ENCODE measurements at regions not wholly inside any gene's neighbourhood (a gene's known extent, or its start where the extent isn't known, plus 50 kb on each side); places are given as distances from the start of the nearest gene placed in this dataset.
A peak's percentile ranks its signal among the peaks of the same experiment; 100 is the strongest.

DNA sequence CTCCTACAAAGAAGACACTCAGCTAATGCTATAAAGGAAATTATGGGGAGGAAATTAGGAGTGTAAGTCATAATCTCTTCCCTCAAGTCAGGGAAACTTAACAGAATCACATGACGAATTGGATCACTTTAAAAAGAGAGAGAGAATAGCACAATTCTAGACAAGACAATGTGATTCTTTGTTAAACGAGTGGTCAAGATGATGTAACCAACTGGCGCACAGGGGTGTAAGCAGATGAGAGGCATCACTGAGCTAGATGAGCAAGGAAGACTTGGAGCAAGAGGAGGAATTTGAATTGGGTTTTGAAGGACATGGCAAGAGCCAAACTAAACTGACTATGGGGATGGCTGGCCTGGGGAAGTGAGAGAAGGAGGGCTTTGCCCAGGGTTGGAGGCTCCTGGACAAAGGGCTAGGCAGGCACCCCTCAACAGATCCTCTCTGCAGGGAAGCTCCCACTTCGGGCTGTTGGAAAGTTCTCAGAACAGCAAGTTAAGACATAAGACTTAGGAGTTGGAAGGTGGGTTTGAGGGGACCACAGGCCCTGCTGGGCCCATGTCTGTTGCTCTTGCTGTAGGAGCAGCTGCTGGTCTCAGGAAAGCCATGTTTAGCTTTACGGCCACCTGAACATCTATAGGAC is 123.9 kb upstream of the GRIK3 start:
- Mint-ChIP-seq H3K4me3 (no peak overlapping the region), H3K36me3 (no peaks in the 10 kb centered on the region), H3K4me1 (no peaks in the 10 kb centered on the region), H3K27me3 (peaks cover 5% of the 10 kb centered on the region), H3K27ac (no peak overlapping the region), H3K9me3 (peaks cover 2% of the 10 kb centered on the region)
- POLR2A ChIA-PET = interaction anchor here (0.6 kb wide), 1 partner anchor 406 kb away, joined by 4 read pairs; no protein-coding TSS in a partner anchor
- ATAC-seq (ENCODE audit: low read depth) (no peak), DNase-seq (no peak)

DNA sequence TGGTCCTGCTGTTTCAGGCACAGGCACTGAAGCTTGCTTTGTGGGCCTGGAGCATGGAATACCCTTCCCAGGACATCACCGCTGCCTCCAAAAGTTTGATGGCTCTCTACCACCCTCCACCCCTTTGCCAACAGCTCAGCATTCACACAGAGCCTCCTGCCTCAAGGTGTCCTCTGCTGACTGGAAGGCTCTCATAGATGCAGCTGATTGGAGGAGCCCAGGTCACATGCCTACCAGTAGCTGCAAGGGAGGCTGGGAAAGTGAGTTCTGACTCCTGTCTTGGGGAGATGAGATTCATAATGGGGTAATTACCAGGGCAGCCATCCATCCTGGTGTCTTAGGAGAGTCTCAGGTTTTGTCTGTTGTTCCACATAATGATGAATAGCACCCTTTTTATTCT is 124.8 kb upstream of the GRIK3 start:
- Mint-ChIP-seq H3K27ac (no peak overlapping the region), H3K36me3 (no peaks in the 10 kb centered on the region), H3K4me1 (no peaks in the 10 kb centered on the region), H3K9me3 (peaks cover 2% of the 10 kb centered on the region), H3K4me3 (no peak overlapping the region), H3K27me3 (peaks cover 7% of the 10 kb centered on the region)
- POLR2A ChIA-PET = no interaction called here
- ATAC-seq (ENCODE audit: low read depth) (no peak), DNase-seq (no peak)

DNA sequence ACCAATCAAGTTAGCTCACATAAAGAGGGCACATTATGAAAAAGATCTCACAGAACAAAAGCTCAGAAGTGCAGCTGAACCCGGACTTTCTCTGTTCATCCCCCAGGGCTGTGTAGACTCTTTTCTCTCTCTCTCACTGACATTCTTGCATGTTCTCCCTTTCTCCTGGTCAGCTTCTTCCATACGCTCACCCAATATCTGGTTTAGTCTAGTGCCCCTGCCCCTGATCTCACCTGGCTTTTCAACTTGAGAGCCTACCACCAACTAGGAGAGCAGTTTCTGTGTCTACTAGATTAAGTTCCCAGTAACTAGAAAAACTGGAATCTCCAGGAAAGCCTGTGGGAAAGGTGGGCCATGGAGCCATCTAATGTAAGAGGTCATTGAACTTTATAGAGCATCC is 126.9 kb upstream of the GRIK3 start:
- peaks cover 3% of the 10 kb centered on the region for H3K9me3 Mint-ChIP-seq
- ATAC-seq (ENCODE audit: low read depth) (no peak), DNase-seq (no peak)
- no peaks in the 10 kb centered on the region for H3K36me3 Mint-ChIP-seq
- peaks cover 8% of the 10 kb centered on the region for H3K27me3 Mint-ChIP-seq
- H3K4me3 Mint-ChIP-seq = no peak overlapping the region
- no peak overlapping the region for H3K27ac Mint-ChIP-seq
- H3K4me1 Mint-ChIP-seq = no peaks in the 10 kb centered on the region
- POLR2A ChIA-PET = no interaction called here

DNA sequence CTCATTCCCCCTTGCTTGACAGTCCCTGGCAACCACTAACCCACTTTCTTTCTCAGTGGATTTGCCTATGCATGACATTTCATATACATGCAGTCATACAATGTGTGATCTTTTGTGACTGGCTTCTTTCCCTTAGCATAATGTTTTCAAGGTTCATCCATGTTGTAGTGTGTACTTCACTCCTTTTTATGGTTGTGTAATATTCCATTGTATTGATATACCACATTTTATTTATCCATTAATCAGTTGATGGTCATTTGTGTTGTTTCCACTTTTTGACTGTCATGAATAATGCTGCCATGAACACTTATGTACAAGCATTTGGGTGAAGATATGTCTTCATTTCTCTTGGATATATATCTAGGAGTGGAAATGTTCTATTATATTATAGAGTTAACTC is 127.7 kb upstream of the GRIK3 start:
- Mint-ChIP-seq H3K4me3 (no peak overlapping the region), H3K4me1 (no peaks in the 10 kb centered on the region), H3K27ac (no peak overlapping the region), H3K9me3 (peaks cover 3% of the 10 kb centered on the region), H3K36me3 (no peaks in the 10 kb centered on the region), H3K27me3 (peaks cover 11% of the 10 kb centered on the region)
- POLR2A ChIA-PET = no interaction called here
- DNase-seq (no peak), ATAC-seq (ENCODE audit: low read depth) (no peak)

DNA sequence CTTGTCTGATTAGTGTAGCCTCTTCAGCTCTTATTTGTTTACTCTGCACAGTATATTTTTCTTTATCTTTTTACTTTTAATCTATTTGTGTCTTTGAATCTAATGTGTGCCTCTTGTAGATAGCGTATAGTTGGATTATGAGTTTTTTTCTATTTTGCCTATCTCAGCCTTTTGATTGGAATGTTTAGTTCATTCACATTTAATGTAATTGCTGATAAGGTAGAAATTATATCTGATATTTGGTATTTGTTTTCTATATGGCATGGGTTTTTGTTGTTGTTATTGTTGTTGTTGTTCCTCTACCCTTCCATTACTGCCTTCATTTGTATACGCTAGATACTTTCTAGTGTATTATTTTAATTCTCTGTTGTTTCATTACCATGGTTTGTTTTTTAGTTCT is 131.7 kb upstream of the GRIK3 start:
- no peak overlapping the region for H3K27ac Mint-ChIP-seq

DNA sequence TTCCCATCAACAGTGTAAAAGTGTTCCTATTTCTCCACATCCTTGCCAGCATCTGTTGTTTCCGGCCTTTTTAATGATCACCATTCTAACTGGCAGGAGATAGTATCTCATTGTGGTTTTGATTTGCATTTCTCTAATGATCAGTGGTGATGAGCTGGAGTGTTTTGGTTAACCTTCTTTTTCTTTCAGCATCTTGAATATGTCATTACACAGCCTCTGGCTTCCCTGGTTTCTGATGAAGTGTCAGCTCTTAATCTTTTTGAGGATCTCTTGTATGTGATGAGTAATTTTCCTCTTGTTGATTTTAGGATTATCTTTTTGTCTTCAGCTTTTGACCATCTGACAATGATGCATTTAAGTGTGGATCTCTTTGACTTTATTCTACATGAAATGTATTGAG is 133.2 kb upstream of the GRIK3 start:
- H3K4me3 Mint-ChIP-seq = no peak overlapping the region
- H3K27ac Mint-ChIP-seq = no peak overlapping the region
- ATAC-seq (ENCODE audit: low read depth) = no peak
- POLR2A ChIA-PET = no interaction called here
- H3K4me1 Mint-ChIP-seq = no peaks in the 10 kb centered on the region
- no peak for DNase-seq
- no peaks in the 10 kb centered on the region for H3K36me3 Mint-ChIP-seq
- H3K27me3 Mint-ChIP-seq = peaks cover 13% of the 10 kb centered on the region
- H3K9me3 Mint-ChIP-seq = peaks cover 2% of the 10 kb centered on the region

More for the DNA sequence above, 131.7 kb upstream of the GRIK3 start:
- Mint-ChIP-seq H3K4me3 (no peak overlapping the region), H3K4me1 (no peaks in the 10 kb centered on the region), H3K9me3 (peaks cover 2% of the 10 kb centered on the region), H3K36me3 (no peaks in the 10 kb centered on the region), H3K27me3 (peaks cover 12% of the 10 kb centered on the region)
- no peak for ATAC-seq (ENCODE audit: low read depth)
- POLR2A ChIA-PET = no interaction called here
- DNase-seq = no peak

DNA sequence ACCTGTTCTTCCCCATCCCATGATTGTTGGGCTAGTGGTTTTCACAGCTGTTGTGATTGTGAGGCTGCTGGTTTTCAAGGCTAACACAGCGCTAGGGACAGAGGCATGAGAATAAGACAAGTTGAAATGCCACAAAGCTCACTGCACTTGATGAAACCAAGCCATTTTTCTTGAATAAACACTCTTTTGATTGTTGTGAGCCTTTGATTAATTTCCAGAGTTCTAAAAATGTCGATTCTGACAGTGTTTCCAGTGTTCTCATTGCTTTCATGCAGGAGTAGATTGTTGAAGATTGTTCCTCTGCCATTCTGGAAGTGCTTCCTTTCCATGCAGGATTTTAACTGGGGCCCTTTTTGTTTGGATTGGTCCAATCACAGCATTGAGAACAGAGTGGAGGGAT is 134.9 kb upstream of the GRIK3 start:
- POLR2A ChIA-PET = no interaction called here

DNA sequence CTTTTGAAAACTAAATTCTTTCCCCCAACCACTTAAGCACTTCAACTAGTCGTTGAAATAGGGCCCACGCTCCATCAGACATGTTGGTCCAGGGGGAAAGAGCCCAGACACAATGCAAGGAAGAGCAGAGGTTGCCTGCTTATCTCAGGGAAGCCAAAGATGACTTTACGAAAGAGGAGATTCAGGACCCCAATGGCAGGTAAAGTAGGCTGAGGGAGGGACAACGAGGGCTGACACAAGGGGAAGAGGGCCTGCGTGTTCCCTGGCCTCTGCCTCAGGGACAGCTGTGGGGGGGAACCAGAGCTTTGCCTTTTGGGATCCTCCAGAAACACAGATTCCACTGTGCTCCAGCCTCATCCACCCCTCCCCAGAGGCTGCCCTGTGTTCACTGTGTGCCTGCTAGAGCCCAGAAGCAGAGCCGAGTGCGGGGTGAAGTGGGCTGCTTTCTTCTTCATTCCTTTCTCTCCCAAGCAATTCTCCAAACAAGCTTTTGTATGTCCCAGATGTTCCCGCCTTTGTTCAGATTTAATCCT is 135.5 kb upstream of the GRIK3 start:
- Mint-ChIP-seq H3K4me3 (no peak overlapping the region), H3K36me3 (no peaks in the 10 kb centered on the region), H3K9me3 (peaks cover 2% of the 10 kb centered on the region), H3K27me3 (peaks cover 14% of the 10 kb centered on the region), H3K27ac (no peak overlapping the region), H3K4me1 (no peaks in the 10 kb centered on the region)
- POLR2A ChIA-PET = no interaction called here
- ATAC-seq (ENCODE audit: low read depth) (no peak), DNase-seq (no peak)

More for the DNA sequence above, 134.9 kb upstream of the GRIK3 start:
- Mint-ChIP-seq H3K4me1 (no peaks in the 10 kb centered on the region), H3K4me3 (no peak overlapping the region), H3K27me3 (peaks cover 13% of the 10 kb centered on the region), H3K36me3 (no peaks in the 10 kb centered on the region), H3K27ac (no peak overlapping the region), H3K9me3 (peaks cover 2% of the 10 kb centered on the region)
- DNase-seq (no peak), ATAC-seq (ENCODE audit: low read depth) (no peak)

DNA sequence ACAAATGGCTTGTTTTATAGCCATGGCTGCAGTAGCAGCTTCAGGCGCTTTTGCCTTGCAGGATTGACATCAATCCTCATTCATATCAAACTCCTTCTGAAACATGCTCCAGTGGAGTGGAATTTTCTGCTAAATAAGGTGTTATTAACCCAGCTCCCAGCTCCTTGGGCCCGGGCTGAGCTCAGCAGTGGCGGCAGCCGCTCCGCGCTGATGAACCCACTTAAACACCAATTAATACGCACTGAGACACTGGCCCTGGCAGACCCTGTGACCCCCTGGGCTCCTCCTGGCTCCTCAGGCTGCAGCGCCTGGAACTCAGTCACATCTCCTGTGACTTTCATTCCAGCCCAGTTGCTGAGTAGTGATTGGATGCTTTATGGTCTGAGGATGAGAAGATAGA is 137.4 kb upstream of the GRIK3 start:
- Mint-ChIP-seq H3K9me3 (no peaks in the 10 kb centered on the region), H3K4me3 (no peak overlapping the region), H3K27ac (no peak overlapping the region), H3K27me3 (peaks cover 11% of the 10 kb centered on the region), H3K36me3 (no peaks in the 10 kb centered on the region), H3K4me1 (no peaks in the 10 kb centered on the region)
- ATAC-seq (ENCODE audit: low read depth) (no peak), DNase-seq (no peak)
- POLR2A ChIA-PET = no interaction called here

DNA sequence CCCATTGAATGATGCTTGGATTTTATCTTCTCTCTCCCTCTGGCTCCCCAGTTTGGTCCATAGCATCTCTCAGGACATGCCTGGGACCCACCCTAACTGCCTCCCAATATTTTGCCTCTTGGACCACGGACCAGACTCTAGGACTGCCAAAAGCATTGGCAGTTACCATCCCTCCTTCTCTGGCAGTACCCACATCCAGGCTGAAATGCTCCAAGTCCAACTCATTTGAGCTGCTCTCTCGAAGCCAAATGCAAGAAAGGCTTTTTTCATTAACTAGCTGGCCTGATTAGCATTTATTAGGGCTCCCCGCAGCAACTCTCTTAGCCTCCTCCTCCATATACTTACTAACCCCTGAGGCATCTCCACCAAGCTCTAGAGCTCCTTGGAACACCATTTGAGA is 140.0 kb upstream of the GRIK3 start:
- H3K4me3 Mint-ChIP-seq = no peak overlapping the region
- H3K27me3 Mint-ChIP-seq = peaks cover 9% of the 10 kb centered on the region
- no peaks in the 10 kb centered on the region for H3K4me1 Mint-ChIP-seq
- DNase-seq = no peak
- ATAC-seq (ENCODE audit: low read depth) = no peak
- H3K9me3 Mint-ChIP-seq = no peaks in the 10 kb centered on the region
- POLR2A ChIA-PET = no interaction called here
- no peak overlapping the region for H3K27ac Mint-ChIP-seq
- H3K36me3 Mint-ChIP-seq = no peaks in the 10 kb centered on the region

DNA sequence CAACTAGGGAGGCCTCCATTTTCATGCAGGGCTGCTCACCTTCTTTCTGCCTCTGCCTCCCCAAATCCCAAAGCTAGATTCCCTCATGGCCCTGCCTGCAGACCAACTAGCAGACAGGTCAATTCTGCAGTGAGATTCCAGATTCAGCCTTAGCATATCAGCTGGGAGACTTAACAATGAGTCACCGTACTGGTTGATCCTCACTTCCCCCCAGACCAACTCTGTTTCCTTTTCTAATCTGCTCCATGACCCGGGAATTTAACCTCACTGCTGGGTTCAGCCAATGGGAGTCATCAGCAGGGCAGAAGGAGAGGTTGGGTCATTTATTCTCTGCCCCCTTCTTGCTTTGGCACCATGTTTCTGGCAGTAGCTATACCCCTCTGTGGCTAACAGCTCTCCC is 140.6 kb upstream of the GRIK3 start:
- H3K27me3 Mint-ChIP-seq = peaks cover 9% of the 10 kb centered on the region
- no peak overlapping the region for H3K4me3 Mint-ChIP-seq
- H3K9me3 Mint-ChIP-seq = no peaks in the 10 kb centered on the region
- POLR2A ChIA-PET = no interaction called here
- H3K4me1 Mint-ChIP-seq = no peaks in the 10 kb centered on the region
- ATAC-seq (ENCODE audit: low read depth) (no peak), DNase-seq (no peak)
- no peak overlapping the region for H3K27ac Mint-ChIP-seq
- no peaks in the 10 kb centered on the region for H3K36me3 Mint-ChIP-seq

DNA sequence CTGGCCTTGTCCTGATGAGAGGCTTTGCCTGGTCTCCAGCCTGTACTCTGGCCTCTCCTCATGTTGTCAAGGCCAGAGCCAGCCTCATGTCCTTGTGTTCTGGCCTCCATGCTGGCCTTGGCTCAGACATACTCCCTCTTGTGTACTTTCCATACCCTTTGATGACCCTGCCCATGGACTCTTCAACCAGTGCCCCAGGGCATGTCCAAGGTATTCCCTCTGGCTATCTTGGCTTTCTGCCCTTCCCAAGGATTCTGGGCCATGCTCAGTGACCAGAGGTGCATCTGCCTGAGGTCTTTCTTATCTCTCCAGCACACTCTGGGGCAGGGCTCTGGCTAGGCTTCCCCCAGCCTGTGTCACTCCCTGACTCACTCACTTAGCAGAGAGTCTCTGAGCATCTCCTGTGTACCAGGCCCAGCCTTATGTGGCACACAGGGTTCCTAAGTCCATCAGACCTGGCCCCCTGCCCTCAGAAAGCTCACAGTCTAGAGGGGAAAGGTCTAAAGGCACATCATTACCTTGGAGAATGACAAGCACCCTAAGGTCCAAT is 141.4 kb upstream of the GRIK3 start:
- no peaks in the 10 kb centered on the region for H3K9me3 Mint-ChIP-seq
- H3K36me3 Mint-ChIP-seq = no peaks in the 10 kb centered on the region
- no peak overlapping the region for H3K27ac Mint-ChIP-seq
- H3K27me3 Mint-ChIP-seq = peaks cover 9% of the 10 kb centered on the region
- DNase-seq = no peak
- H3K4me1 Mint-ChIP-seq = no peaks in the 10 kb centered on the region
- H3K4me3 Mint-ChIP-seq = no peak overlapping the region
- POLR2A ChIA-PET = no interaction called here
- ATAC-seq (ENCODE audit: low read depth) = no peak

DNA sequence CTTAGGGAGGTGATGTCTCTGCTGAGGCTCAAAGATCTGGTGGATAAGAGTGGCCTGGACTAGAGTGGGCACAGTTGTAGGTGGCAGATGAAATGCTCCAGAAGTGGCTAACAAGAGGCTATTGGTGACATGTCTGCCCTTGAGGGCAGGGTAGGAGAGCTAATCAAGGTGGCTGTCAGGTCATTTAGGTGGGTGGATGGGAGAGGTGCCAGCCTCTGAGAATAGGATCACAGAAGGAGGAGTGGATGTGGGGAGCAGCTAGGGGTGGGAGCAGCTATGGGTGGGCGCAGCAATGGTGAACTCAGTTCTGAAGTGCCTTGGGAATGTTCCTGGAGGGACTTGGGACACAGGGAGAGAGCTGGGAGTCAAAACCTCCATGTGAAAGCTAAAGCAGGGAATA is 142.0 kb upstream of the GRIK3 start:
- no peaks in the 10 kb centered on the region for H3K4me1 Mint-ChIP-seq

DNA sequence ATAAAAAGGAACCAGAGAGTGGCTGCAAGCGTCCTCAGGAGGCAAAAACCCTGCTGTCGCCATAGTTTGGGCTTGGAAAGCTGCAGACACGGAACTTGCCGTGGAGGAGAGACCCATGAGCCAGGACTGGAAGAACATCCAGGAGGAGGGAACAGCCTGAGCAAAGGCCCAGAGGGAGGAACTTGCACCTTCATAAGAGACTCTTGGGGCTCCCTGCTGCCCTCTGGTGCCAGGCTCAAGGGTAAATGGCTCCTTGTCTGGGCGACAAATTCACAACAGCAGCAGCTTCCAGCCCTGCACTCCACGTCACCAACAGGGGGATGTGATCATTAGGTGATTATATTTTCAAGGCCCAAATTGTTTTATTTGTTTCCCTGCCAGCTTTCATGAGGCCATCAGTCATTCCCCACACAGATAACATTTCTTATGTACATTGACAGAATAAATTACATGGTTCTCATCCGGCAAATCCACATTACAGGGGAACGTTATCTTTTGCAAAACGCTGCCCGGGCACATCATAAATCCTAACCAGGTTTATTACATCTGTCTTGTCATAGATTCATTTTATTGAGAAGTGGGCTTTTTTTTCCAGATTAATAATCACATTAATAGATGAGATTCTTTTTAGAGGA is 143.0 kb upstream of the GRIK3 start:
- Mint-ChIP-seq H3K9me3 (no peaks in the 10 kb centered on the region), H3K36me3 (no peaks in the 10 kb centered on the region), H3K27me3 (peaks cover 9% of the 10 kb centered on the region), H3K4me3 (no peak overlapping the region), H3K4me1 (no peaks in the 10 kb centered on the region), H3K27ac (no peak overlapping the region)
- ATAC-seq (ENCODE audit: low read depth) (no peak), DNase-seq (peak; percentile 31)
- POLR2A ChIA-PET = no interaction called here

More for the DNA sequence above, 142.0 kb upstream of the GRIK3 start:
- DNase-seq (no peak), ATAC-seq (ENCODE audit: low read depth) (no peak)
- H3K27me3 Mint-ChIP-seq = peaks cover 9% of the 10 kb centered on the region
- H3K9me3 Mint-ChIP-seq = no peaks in the 10 kb centered on the region
- POLR2A ChIA-PET = no interaction called here
- H3K27ac Mint-ChIP-seq = no peak overlapping the region
- no peak overlapping the region for H3K4me3 Mint-ChIP-seq
- no peaks in the 10 kb centered on the region for H3K36me3 Mint-ChIP-seq

Data from activated naive CD8-positive, alpha-beta T cell treated with anti-CD3 and anti-CD28 coated beads, Interleukin-2, amount 10 ng/mL, durations not matched to agents 7 days and 5 days (primary cell).